Fibroblast of lung (primary cell): ENCODE measurements at regions not wholly inside any gene's neighbourhood (a gene's known extent, or its start where the extent isn't known, plus 50 kb on each side); places are given as distances from the start of the nearest gene placed in this dataset.

Experiments used
- DNase-seq, 2 donors: peaks; one replicate each; pipeline versions ENCODE4 v3.0.0 to v3.0.0-alpha.2; 2010; ENCODE audit warnings: low read depth in 2 of 2
- H2AFZ ChIP-seq: 2 replicates; pipeline ENCODE4 v1.5.1; 2012; ENCODE audit warnings: low read length, control low read depth, inconsistent platforms
- H3K27ac ChIP-seq: 2 replicates; pipeline ENCODE4 v1.5.1; 2011; ENCODE audit warnings: low read length, control low read depth; ENCODE audit not compliant: insufficient read depth
- H3K27me3 ChIP-seq: 2 replicates; pipeline ENCODE4 v1.5.1; 2011; ENCODE audit warnings: mild to moderate bottlenecking, low read length; ENCODE audit not compliant: control insufficient read depth, insufficient read depth
- H3K36me3 ChIP-seq: 2 replicates; pipeline ENCODE4 v1.5.1; 2011; ENCODE audit warnings: low read length; ENCODE audit not compliant: control insufficient read depth, insufficient read depth
- H3K4me1 ChIP-seq: 2 replicates; pipeline ENCODE4 v1.5.1; 2011; ENCODE audit warnings: low read length; ENCODE audit not compliant: control insufficient read depth, insufficient read depth; ENCODE audit errors: extremely low read depth
- H3K4me2 ChIP-seq: 2 replicates; pipeline ENCODE4 v1.5.1; 2011; ENCODE audit warnings: low read length, control low read depth; ENCODE audit not compliant: insufficient read depth; ENCODE audit errors: extremely low read depth
- H3K4me3 ChIP-seq, 4 experiments: fragments of 200-600 bp in 1 of 4; sonication (generic) in 1 of 4; replicated peaks in 1 of 4; 2 replicates each; pipeline ENCODE4 v1.5.1; 2011 to 2016; ENCODE audit warnings: low read length in 4 of 4, low read depth in 3 of 4, mild to moderate bottlenecking in 3 of 4, control low read depth in 2 of 4, inconsistent platforms in 1 of 4, mixed read lengths in 1 of 4; ENCODE audit not compliant: insufficient read depth in 1 of 4; ENCODE audit errors: control extremely low read depth in 1 of 4
- H3K79me2 ChIP-seq: 2 replicates; pipeline ENCODE4 v1.5.1; 2012; ENCODE audit warnings: mild to moderate bottlenecking, low read length, inconsistent platforms; ENCODE audit not compliant: control insufficient read depth, insufficient read depth
- H3K9ac ChIP-seq: 2 replicates; pipeline ENCODE4 v1.5.1; 2011; ENCODE audit warnings: mild to moderate bottlenecking, low read length, control low read depth; ENCODE audit not compliant: insufficient read depth
- H3K9me3 ChIP-seq: 2 replicates; pipeline ENCODE4 v1.5.1; 2012; ENCODE audit warnings: low read depth, low read length; ENCODE audit not compliant: control insufficient read depth, insufficient read depth
- H4K20me1 ChIP-seq: 2 replicates; pipeline ENCODE4 v1.5.1; 2011; ENCODE audit warnings: low read length; ENCODE audit not compliant: control insufficient read depth, insufficient read depth; ENCODE audit errors: extremely low read depth
- EZH2 ChIP-seq: IDR thresholded peaks from 2 replicates; pipeline ENCODE4 v1.5.1; 2012; ENCODE audit warnings: low read length, control low read depth, mild to moderate bottlenecking; ENCODE audit errors: missing control alignments
- TF ChIP-seq, protein P1 (sequence below), 2 donors: IDR thresholded peaks in 1 of 2; conservative IDR thresholded peaks in 1 of 2; 1 replicate in 1 of 2; 2 replicates in 1 of 2; pipeline ENCODE4 v1.5.1; 2011 to 2012; ENCODE audit warnings: low read length in 2 of 2, control low read depth in 1 of 2, inconsistent platforms in 1 of 2, low read depth in 1 of 2, mild to moderate bottlenecking in 1 of 2

GRCh38 chr1:232467073-232467760, 162.7 kb downstream of the SIPA1L2 start:
- Histone ChIP-seq H3K4me3 (no peak overlapping the region), H3K9me3 (no peaks in the 10 kb centered on the region), H3K79me2 (no peaks in the 10 kb centered on the region), H3K36me3 (no peaks in the 10 kb centered on the region), H3K27me3 (no peaks in the 10 kb centered on the region), H3K27ac (no peak overlapping the region), H4K20me1 (no peaks in the 10 kb centered on the region), H3K4me1 (peaks cover 4% of the 10 kb centered on the region), H3K4me2 (no peak overlapping the region), H3K9ac (no peak overlapping the region), H2AFZ (no peak overlapping the region)
- TF ChIP-seq EZH2: no peak
- TF ChIP-seq, protein P1, sequence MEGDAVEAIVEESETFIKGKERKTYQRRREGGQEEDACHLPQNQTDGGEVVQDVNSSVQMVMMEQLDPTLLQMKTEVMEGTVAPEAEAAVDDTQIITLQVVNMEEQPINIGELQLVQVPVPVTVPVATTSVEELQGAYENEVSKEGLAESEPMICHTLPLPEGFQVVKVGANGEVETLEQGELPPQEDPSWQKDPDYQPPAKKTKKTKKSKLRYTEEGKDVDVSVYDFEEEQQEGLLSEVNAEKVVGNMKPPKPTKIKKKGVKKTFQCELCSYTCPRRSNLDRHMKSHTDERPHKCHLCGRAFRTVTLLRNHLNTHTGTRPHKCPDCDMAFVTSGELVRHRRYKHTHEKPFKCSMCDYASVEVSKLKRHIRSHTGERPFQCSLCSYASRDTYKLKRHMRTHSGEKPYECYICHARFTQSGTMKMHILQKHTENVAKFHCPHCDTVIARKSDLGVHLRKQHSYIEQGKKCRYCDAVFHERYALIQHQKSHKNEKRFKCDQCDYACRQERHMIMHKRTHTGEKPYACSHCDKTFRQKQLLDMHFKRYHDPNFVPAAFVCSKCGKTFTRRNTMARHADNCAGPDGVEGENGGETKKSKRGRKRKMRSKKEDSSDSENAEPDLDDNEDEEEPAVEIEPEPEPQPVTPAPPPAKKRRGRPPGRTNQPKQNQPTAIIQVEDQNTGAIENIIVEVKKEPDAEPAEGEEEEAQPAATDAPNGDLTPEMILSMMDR (conservative IDR thresholded peaks at IDR 0.05 in 1 of 2, IDR thresholded peaks at IDR 0.05 in 1 of 2; ENCODE audit: low read depth in 1 of 2, low read length in 2 of 2): no peak
- DNase-seq: no peak

DNA sequence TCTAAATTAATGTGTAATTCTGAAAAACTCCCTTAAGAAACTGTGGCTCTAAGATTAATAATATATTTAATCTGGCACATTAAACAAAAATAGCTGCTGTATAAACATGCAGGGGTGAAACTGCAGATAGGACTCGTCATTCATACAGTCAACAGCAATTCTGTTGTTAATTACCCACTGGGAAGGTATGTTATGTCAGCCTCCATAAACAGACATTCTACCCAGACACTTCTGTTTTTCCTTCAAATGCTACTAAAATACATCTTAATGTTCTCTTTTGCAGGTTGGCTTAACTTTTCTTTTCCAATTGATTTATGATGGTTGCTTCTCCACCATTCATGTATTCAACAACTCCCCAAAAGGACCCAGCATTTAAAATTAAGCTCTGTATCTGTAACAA, 165.6 kb downstream of the SIPA1L2 start:
- no peaks in the 10 kb centered on the region for H3K79me2 ChIP-seq
- no peaks in the 10 kb centered on the region for H3K27me3 ChIP-seq
- H3K4me1 ChIP-seq: no peaks in the 10 kb centered on the region
- no peak overlapping the region for H3K4me3 ChIP-seq
- H3K9ac ChIP-seq: no peak overlapping the region
- H3K9me3 ChIP-seq: no peaks in the 10 kb centered on the region
- no peak overlapping the region for H3K27ac ChIP-seq
- H3K4me2 ChIP-seq: no peak overlapping the region
- H2AFZ ChIP-seq: no peak overlapping the region
- no peaks in the 10 kb centered on the region for H3K36me3 ChIP-seq
- DNase-seq: no peak
- TF ChIP-seq, protein P1 (conservative IDR thresholded peaks at IDR 0.05 in 1 of 2, IDR thresholded peaks at IDR 0.05 in 1 of 2; ENCODE audit: low read depth in 1 of 2, low read length in 2 of 2): no peak
- no peak for TF ChIP-seq EZH2
- no peaks in the 10 kb centered on the region for H4K20me1 ChIP-seq

- no peak overlapping the region for H2AFZ ChIP-seq
- H3K9ac ChIP-seq: no peak overlapping the region
- no peaks in the 10 kb centered on the region for H3K27me3 ChIP-seq
- no peak overlapping the region for H3K4me2 ChIP-seq
- no peaks in the 10 kb centered on the region for H3K36me3 ChIP-seq
- H3K27ac ChIP-seq: no peak overlapping the region
- no peaks in the 10 kb centered on the region for H3K9me3 ChIP-seq
- peak; percentile 24 to 49 for DNase-seq
- H3K4me1 ChIP-seq: no peaks in the 10 kb centered on the region
- no peaks in the 10 kb centered on the region for H4K20me1 ChIP-seq
- no peak overlapping the region for H3K4me3 ChIP-seq
- no peaks in the 10 kb centered on the region for H3K79me2 ChIP-seq
- no peak for TF ChIP-seq EZH2
- TF ChIP-seq, protein P1 (conservative IDR thresholded peaks at IDR 0.05 in 1 of 2, IDR thresholded peaks at IDR 0.05 in 1 of 2; ENCODE audit: low read depth in 1 of 2, low read length in 2 of 2): no peak
Measured at GRCh38 chr1:232463225-232463624, 166.7 kb downstream of the SIPA1L2 start.
